HG02798 (cell line): ENCODE measurements at regions not wholly inside any gene's neighbourhood (a gene's known extent, or its start where the extent isn't known, plus 50 kb on each side); places are given as distances from the start of the nearest gene placed in this dataset.
A peak's percentile ranks its signal among the peaks of the same experiment; 100 is the strongest.
"Not testable (repeated sequence)": the region's sequence is repeated elsewhere in the genome, so short reads cannot be mapped to it uniquely, and the experiment has no call there.

Experiments
- ATAC-seq: cut with Tn5 transposase; IDR thresholded peaks from one replicate; pipeline ENCODE4 v1.9.1; 2021; ENCODE audit warnings: mild to moderate bottlenecking; ENCODE audit not compliant: unreplicated experiment, poor library complexity

- ATAC-seq, result no peak
These were observed 522.1 kb upstream of the LRRC7 start for GRCh38 chr1:69045572-69045971.

GRCh38 chr1:69055194-69055593 lies 512.5 kb upstream of the LRRC7 start:
- ATAC-seq, result peak; percentile 70

- no peak for ATAC-seq
These were observed 509.3 kb upstream of the LRRC7 start for GRCh38 chr1:69058454-69058853.

- ATAC-seq, result peak; percentile 30
These were observed 496.9 kb upstream of the LRRC7 start for GRCh38 chr1:69070660-69071373.

GRCh38 chr1:69073176-69073575 lies 494.5 kb upstream of the LRRC7 start:
- ATAC-seq, result no peak

GRCh38 chr1:69076631-69077030 lies 491.1 kb upstream of the LRRC7 start:
- no peak for ATAC-seq

- no peak for ATAC-seq
These were observed 490.5 kb upstream of the LRRC7 start for GRCh38 chr1:69077198-69077597.

GRCh38 chr1:69077633-69078032 lies 490.1 kb upstream of the LRRC7 start:
- ATAC-seq, result no peak

- no peak for ATAC-seq
These were observed 486.1 kb upstream of the LRRC7 start for GRCh38 chr1:69081668-69082067.

- ATAC-seq, result no peak
These were observed 485.4 kb upstream of the LRRC7 start for GRCh38 chr1:69082312-69082711.

- ATAC-seq, result no peak
These were observed 481.6 kb upstream of the LRRC7 start for GRCh38 chr1:69086148-69086547.

GRCh38 chr1:69088571-69088970 lies 479.2 kb upstream of the LRRC7 start:
- ATAC-seq, result no peak

GRCh38 chr1:69090170-69090569 lies 477.6 kb upstream of the LRRC7 start:
- no peak for ATAC-seq

GRCh38 chr1:69090752-69091151 lies 477.0 kb upstream of the LRRC7 start:
- no peak for ATAC-seq

GRCh38 chr1:69102058-69102457 lies 465.7 kb upstream of the LRRC7 start:
- ATAC-seq, result not testable (repeated sequence)

GRCh38 chr1:69103213-69103612 lies 464.5 kb upstream of the LRRC7 start:
- ATAC-seq, result no peak

- ATAC-seq, result no peak
These were observed 463.9 kb upstream of the LRRC7 start for GRCh38 chr1:69103705-69104385.

GRCh38 chr1:69104894-69105293 lies 462.8 kb upstream of the LRRC7 start:
- no peak for ATAC-seq

- no peak for ATAC-seq
These were observed 458.4 kb upstream of the LRRC7 start for GRCh38 chr1:69109277-69109676.

- ATAC-seq, result no peak
These were observed 456.9 kb upstream of the LRRC7 start for GRCh38 chr1:69110851-69111250.

- ATAC-seq, result not testable (repeated sequence)
These were observed 447.5 kb upstream of the LRRC7 start for GRCh38 chr1:69120126-69120741.

GRCh38 chr1:69120817-69121216 lies 446.9 kb upstream of the LRRC7 start:
- no peak for ATAC-seq
